GM12874 (cell line): ENCODE measurements at regions not wholly inside any gene's neighbourhood (a gene's known extent, or its start where the extent isn't known, plus 50 kb on each side); places are given as distances from the start of the nearest gene placed in this dataset.

ENCODE experiments used
- TF ChIP-seq, protein P1 (sequence below): IDR thresholded peaks from 2 replicates; pipeline ENCODE4 v1.5.1; 2011; ENCODE audit warnings: low read depth, mild to moderate bottlenecking, control low read depth, low read length, moderate library complexity; ENCODE audit not compliant: insufficient read depth

DNA sequence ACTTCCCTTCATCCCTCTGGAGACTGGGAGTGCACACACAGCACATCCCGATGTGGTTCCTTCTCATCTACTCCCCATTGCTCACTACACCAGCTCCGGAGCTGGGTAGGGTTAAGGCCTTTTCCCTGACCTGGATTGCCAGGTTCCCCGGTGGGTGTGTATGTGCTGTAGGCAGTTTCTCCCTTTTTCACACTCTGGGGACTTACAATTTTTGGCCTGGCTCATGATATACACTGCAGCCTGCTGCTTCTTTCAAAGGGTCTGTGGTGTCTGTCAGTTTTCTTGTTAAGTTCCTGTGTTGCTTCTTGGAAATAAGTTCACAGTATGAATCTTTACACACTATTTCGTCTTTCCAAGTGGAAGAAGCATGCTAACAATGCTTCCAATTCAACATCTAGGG is 405.5 kb downstream of the UTRN start:
- TF ChIP-seq, protein P1, sequence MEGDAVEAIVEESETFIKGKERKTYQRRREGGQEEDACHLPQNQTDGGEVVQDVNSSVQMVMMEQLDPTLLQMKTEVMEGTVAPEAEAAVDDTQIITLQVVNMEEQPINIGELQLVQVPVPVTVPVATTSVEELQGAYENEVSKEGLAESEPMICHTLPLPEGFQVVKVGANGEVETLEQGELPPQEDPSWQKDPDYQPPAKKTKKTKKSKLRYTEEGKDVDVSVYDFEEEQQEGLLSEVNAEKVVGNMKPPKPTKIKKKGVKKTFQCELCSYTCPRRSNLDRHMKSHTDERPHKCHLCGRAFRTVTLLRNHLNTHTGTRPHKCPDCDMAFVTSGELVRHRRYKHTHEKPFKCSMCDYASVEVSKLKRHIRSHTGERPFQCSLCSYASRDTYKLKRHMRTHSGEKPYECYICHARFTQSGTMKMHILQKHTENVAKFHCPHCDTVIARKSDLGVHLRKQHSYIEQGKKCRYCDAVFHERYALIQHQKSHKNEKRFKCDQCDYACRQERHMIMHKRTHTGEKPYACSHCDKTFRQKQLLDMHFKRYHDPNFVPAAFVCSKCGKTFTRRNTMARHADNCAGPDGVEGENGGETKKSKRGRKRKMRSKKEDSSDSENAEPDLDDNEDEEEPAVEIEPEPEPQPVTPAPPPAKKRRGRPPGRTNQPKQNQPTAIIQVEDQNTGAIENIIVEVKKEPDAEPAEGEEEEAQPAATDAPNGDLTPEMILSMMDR = no peak

DNA sequence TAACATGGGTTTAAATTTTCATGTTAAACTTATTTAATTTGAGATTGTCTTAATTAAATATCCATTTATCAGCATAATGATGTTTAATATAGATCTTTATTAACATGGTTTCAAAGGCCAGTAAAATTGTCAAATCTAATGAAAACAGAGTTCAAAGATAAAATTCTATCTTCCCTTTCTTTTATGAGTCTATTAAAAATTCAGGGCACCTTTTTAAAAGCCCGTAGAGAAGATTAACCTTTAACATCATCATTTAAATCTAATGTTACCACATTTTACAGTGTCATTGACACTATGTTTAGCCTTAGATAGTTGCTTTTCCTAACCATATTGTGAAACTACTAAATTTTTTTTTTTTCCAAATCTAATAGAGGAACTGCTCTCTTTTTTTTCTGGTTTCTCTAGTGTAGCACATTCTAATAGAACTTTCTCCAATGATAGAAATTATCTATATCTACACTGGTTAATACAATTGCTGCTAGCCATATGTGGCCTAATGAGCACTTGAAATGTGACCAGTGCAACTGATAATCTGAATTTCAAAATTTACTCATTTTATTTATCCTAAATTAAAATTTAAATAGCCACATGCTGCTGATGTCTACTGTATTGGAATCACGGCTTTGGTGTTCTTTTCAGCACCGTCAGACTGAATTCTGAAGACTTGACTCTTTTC is 410.9 kb downstream of the UTRN start:
- TF ChIP-seq, protein P1 = no peak

DNA sequence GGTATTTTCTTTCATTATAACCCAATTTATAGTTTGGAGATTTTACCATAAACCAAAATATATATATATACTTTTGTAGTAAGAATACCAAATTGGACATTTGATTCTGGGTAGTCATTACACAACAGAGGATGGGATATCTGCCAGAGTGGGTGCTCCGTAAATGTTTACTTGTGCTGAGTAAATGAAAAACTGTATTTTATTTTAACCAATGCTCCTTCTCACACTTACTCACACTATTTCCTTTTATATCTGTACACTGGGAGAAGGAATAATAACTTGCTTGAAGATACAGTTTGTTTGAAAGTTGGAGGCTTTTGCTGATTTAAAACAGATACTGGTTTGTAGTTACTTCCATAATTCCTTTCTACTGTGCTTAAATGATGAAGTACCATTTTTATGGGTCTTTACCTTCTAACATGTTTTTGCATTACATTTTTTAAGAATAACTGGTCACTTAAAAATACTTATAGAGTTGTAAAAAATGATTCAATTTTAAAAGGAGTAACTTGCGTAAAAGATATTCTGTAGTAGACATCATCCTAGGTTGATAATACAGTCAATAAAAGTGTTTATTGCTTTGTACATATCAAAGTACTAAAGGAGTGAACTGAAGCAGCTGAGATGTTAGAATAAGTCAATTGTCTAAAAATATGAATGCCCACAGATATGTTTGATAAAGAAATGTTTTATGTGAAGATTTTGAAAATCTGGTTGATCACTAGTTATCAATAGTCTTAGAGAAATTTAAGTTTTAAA is 411.7 kb downstream of the UTRN start:
- TF ChIP-seq, protein P1 = no peak

DNA sequence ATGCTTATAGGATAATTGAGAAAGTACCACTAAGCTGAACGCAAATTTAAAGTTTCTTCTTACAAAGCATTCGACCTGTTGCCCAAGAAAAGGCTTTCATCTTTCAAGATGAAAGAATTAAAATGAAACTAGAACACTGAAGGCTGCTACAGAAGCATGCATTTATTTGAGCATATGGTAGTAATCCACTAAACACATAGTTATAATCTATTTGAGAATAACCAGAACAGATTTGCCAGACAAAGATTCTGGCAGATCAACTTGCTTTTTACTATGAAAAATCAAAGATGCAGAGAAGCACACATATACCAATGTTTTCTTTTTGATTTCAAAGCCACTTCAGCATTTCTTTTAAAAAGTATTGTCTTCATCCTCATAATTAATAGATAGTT is 412.2 kb downstream of the UTRN start:
- TF ChIP-seq, protein P1 = no peak

DNA sequence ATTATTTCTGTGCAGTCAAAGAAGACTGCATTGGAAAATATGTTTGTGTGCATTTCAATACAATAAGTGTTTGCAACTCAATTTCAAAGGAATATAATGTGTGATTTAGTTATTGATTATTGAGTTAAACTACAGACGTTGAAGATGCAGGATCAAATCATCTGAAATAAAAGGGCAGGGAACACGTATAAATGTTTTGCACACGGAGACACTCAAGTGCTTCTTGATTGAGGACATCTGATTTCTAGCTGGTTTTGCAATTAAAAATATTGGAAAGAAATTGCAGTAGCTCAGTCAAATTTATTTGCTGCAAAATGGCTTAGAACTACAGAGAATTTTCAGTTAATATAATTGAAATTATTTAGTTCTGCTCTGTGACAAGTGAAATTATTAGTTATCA is 412.7 kb downstream of the UTRN start:
- TF ChIP-seq, protein P1 = no peak

DNA sequence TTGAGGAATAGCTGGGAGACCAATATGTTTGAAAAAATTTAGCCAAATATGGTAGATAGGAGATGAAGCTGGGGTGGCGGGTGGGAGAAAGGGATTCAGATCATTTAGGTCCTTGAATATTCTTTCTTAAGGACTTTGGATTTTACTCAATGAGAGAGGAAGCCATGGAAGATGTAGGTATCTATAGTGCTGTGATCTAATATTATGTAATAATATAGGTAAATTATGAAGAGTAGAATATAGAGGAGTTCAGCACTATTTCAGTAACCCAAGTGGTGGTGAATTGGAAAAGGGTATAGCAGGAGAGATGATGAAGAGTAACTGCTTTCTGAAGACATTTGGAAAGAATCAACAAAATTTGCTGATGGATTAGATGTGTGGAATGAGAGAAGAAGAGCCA is 417.6 kb downstream of the UTRN start:
- TF ChIP-seq, protein P1 = no peak

DNA sequence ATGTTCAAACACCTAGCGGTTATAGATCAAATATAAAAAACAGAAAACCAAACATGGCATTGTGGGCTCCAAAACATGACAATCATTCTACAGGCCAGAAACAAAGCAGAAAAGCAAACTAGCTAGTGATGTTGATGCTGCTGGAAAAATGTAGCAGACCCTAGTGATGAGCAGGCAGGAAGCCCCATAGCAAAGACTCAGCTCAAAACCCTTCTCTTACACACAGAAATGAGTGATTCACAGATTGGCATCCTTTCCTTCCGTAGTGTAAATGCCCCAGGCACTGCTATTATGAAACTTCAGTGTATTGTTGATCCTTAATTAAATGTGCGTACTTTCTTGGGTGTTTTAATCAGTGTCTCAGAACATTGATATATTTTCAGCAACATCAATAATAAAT is 425.1 kb downstream of the UTRN start:
- TF ChIP-seq, protein P1 = no peak
